A549 (cell line): ENCODE measurements at regions not wholly inside any gene's neighbourhood (a gene's known extent, or its start where the extent isn't known, plus 50 kb on each side); places are given as distances from the start of the nearest gene placed in this dataset.

Experiments used
- CTCF ChIP-seq: fragments of >200 bp; sonication (Bioruptor Twin); formaldehyde crosslinking; IDR thresholded peaks from 3 replicates; pipeline ENCODE4 v1.5.1; 2016
- FOSL2 ChIP-seq, 2 experiments: fragments of 450-650 bp in 1 of 2; fragments of >200 bp in 1 of 2; sonication (Bioruptor Twin) in 1 of 2; formaldehyde crosslinking; IDR thresholded peaks; 2 replicates each; pipeline versions ENCODE4 v1.5.0 to v1.6.1; 2016 to 2020; ENCODE audit warnings: mild to moderate bottlenecking in 1 of 2, moderate library complexity in 1 of 2
- KDM1A ChIP-seq: fragments of 200-600 bp; sonication (generic); IDR thresholded peaks from 2 replicates; pipeline ENCODE4 v1.6.1; 2016; ENCODE audit warnings: low read depth, mild to moderate bottlenecking
- MAX ChIP-seq: IDR thresholded peaks from 2 replicates; pipeline ENCODE4 v1.6.1; 2012
- POLR2A ChIP-seq: IDR thresholded peaks from 2 replicates; pipeline ENCODE4 v1.6.1; 2012; ENCODE audit warnings: mild to moderate bottlenecking, low read length
- SREBF2 ChIP-seq: fragments of 450-650 bp; IDR thresholded peaks from 2 replicates; pipeline ENCODE4 v1.6.1; 2014; ENCODE audit warnings: mild to moderate bottlenecking, moderate library complexity

GRCh38 chr4:89509708-89510281, 202.2 kb upstream of the GPRIN3 start:
- no peak for TF ChIP-seq KDM1A
- no peak for TF ChIP-seq FOSL2 (IDR thresholded peaks at IDR 0.05)
- no peak for TF ChIP-seq FOSL2 (CRISPR knock-in tag; IDR thresholded peaks at IDR 0.05)
- TF ChIP-seq SREBF2: no peak
- TF ChIP-seq CTCF: no peak
- TF ChIP-seq POLR2A: no peak
- no peak for TF ChIP-seq MAX
